HPDE6-E6E7 (cell line): ENCODE measurements at regions not wholly inside any gene's neighbourhood (a gene's known extent, or its start where the extent isn't known, plus 50 kb on each side); places are given as distances from the start of the nearest gene placed in this dataset.

ENCODE experiments used
- DNase-seq: peaks from one replicate; pipeline ENCODE4 v3.0.0; 2011; ENCODE audit warnings: missing footprints; ENCODE audit errors: extremely low spot score

DNA sequence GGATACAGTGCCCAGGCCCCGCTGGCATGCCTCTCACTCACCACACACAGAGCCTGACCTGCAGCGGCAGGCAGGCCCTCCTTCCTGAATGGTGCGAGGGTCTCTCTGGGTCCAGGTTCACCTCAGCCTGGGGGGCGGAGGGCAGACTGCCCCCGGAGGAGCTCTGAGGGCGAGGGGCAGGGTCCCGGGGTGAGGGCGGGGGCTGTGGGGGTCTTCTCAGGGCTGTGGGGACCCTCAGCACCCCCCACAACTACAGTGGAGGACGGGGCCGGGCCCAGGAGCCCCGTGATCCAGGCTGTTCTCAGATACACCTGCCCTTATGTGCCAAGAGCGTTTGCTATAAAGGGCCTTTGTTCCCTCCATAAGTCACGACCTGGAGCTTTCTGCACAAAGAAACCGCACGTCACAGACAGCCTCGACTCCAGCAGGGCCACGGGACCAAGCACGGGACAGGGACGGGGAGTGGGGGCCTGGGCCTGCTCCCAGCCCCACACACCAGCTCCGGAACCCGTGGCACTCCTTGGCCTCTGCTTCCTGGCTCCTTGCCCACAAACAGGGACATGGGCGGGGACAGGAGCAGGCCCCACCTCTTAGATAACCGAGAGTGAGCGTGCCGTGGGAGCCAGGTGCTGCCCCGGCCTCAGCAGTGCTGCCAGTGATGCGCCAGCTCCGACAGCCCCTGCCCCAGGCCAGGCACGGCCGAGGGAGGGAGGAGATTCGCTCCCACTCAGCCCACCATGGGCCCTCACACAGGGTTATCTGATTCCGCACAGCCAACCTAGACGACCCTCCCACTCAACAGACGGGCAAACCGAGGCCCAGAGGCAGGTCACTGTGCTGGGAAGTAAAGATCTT is 101.9 kb downstream of the RFLNA start:
- no peak for DNase-seq

DNA sequence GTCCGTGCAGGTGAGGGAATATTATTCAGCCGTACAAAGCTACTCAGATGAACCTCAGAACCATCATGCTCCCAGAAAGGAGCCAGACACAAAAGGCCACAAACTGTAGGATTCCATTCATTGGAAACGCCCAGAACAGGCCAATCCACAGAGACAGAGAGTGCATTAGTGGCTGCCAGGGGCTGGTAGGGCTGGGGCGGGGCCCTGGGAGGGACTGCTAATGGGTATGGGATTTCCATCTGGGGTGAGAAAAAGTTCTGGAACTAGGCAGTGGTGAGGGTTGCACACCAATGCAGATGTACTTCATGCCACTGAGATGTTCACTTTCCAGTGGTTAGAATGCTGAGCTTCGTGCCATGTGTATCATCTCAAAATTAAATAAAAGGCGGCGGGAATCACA is 101.1 kb downstream of the RFLNA start:
- no peak for DNase-seq

DNA sequence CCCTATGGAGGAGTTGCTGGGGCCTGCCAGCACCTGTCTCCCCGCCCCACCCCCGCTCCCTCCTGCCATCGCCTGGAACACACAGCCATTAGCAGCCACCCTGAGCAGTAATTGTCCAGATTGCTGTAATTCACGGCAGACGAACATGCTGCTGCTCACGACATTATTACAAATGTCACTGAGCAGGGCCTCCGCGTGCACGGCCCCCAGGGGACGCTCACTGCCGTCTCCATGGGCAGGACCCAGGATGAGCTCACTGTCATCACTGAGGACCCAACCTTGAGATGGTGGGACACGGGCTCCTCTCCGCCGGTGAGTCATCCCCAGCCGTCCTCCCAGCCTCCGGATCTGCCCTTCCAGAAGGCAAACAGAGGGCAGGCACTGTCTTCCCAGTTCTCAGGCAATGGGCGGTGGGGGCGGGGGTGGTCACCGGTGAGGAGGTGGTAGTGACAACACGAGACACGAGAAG is 100.4 kb downstream of the RFLNA start:
- no peak for DNase-seq

DNA sequence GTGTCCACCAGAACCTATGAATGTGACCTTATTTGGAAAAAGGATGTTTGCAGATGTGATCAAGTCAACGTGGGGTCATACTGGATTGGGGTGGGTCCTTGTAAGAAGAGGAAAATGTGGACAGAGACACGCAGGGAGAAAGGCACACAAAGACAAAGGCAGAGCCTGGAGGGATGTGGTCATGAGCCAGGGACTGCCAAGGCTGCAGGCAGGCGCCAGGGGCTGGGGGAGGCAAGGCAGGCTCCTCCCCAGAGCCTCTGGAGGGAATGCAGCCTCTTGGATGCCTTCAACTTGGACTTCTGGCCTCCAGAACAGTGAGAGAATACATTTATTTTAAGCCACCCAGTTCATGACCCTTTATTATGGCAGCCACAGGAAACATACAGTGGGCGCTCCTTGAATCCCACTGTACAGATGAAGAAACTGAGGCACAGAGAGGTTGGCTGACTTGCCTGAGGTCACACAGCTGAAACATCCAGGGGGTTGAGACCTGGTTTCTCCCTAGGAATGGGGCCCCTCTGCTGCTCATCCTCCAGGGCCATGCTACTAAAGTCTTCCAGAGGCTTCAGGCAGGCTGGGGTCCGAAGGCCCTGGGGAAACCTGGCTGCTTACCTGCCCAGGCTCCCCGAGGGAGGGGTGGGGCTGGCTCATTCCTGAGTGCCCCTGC is 99.7 kb downstream of the RFLNA start:
- DNase-seq = no peak

DNA sequence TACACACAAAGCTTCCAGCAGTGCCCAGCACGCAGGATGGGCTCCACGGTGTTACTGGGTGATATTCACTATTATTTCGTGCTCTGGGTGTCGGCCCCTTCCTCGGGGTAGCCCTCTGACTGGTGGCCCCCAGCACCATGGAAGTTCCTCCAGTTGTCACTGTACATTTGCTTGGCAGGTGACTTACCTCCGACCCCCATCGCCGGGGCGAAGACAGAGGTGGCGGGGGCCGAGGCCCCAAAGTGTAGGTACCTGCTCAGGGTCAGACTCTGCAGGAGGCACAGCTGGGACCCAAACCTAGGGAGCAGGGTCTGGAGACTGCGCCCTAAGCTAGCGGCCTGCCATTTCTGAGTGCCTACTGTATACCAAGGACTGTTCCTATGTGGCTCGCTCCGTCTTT is 98.9 kb downstream of the RFLNA start:
- DNase-seq = no peak

DNA sequence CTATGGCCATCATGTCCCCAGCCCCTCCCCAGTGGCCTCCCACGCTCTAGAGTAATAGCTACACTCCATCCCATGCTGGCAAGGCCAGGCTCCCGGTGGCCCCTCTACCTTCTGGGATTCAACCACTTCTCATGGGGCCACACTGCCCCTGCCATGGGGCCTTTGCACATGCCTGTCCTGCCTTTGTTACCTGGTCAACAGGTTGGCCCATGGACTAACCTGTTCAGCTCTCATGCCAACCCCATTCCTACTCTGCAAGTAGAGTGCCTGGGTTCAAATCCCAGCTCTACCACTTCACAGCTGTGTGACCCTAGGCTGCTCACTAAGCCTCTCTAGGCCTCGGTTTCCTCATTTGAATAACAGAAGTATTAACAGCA is 98.5 kb downstream of the RFLNA start:
- no peak for DNase-seq

DNA sequence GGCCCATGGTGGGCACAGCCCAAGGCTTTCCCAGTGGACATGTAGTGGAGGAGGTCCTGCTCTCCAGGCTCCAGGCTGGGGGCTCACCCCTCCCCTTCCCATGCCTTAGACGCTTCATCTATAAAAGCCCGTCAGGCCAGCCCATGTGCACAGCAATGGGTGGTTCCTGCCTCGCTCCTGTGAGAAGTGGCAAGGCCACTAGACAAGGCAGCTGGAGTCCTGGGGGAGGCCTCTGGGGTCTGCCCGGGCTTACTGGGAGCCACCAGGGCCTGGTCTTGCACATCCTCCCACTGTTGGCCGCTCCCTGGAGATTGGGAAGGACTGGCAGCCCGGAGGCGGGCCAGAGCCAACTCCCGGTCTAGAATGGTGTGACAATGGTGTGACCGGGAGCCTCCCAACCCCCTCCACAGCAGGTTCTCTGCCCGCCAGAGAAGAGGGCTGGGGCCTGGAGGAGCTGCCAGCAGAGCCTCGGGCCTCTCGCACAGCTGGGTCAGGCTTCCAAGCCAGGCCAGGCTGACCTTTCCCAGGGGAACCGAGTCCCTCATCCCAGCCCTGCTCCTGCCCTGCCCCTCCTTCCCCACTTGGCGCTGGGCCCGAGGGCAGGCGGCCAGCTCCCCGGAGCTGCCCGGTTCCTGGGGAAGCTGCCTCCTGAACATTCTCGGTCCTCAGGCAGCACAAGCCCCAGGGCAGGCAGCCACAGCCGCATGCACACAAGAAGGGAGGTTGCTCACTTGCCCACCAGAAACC is 97.9 kb downstream of the RFLNA start:
- DNase-seq = no peak

DNA sequence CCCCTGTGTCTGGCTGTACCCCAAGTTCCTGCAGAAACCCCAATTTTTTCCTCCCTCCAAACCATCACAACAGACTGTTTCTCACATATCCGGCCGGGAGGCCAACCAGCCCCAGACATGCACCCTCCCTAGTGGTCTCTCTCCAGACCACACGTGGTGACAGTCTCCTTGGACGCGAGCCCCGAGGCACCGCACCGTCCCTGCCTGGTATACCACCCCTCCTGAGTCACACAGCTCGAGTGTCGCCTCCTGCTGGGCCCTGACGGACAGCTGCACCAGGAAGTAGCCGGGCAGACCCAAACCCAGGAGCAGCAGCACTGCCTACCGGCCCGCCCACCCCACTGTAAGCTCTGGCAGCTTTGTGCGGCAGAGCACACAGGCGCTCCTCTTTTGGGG is 97.4 kb downstream of the RFLNA start:
- no peak for DNase-seq

DNA sequence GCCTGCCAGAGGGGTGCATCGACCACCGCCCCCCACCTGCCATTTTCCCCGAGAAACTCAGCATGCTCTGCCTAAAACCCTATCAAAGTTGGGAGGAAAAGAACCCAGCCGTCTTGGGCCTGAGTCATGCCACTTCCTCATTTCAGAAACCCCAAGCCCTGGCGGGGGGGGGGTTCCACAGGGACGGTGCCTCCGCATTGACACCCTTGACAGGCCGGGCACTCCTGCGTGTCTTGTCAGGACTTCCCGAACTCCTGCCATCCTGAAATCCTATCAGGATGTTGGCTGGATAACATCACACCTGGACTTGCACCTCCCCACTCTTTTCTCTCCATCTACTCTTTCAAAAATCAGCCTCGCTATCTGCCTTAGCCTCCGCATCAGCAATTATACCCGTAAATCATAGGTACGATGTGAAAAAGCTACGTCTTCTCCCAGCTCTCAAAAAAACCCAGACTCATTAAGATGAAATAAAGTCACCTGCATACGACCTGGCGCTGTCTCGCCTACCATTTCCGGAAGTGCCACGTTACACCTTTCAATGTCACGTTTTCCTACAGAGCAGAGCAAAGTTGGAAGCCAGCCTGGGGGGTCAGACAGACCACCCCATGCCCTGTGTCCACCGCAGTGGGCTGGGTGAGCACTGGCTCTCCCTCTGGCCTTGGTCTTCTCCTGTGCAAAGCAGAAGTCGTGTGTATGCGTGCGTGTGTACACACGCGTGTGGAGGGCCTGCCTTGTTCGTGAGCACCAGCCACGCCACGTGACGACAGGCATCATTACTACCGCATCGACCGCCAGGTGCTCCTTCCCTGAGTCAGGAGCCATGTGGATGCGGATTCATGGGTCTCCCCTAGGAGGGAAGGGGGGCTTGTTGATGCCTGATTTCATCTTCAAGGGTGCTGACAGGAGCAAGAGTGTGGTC is 96.7 kb downstream of the RFLNA start:
- DNase-seq = peak; percentile 81

DNA sequence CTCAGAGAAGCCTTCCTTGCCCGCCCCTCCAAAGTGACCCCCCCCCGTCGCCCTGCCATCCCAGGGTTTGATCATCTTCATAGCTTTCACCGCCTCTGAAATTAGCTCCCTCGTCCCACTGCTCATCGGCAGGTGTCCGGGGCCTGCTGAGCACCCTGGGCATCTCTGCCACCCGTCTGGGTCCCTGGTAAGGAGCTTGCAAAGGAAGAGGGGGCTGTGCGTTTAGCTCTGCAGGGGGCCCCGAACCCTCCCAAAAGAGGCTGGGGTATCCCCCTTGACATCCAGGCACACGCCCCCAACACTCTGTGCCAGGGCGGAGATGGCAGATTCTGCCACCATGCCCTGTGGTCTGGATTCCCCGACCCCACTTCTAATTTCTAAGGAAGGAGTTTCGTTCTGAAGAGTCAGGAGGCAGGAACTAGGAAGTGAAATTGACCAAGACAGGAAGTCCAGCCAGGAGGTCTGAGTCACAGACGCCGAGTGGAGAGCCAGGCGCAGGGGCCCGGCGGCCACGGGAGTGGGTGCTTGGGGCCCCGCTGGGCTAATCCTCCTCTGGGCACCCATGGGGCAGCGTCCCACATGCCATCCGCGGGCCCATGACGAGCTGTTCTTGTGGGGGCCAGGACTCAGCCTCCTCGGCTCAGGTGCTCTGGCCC is 95.7 kb downstream of the RFLNA start:
- DNase-seq = peak; percentile 66

DNA sequence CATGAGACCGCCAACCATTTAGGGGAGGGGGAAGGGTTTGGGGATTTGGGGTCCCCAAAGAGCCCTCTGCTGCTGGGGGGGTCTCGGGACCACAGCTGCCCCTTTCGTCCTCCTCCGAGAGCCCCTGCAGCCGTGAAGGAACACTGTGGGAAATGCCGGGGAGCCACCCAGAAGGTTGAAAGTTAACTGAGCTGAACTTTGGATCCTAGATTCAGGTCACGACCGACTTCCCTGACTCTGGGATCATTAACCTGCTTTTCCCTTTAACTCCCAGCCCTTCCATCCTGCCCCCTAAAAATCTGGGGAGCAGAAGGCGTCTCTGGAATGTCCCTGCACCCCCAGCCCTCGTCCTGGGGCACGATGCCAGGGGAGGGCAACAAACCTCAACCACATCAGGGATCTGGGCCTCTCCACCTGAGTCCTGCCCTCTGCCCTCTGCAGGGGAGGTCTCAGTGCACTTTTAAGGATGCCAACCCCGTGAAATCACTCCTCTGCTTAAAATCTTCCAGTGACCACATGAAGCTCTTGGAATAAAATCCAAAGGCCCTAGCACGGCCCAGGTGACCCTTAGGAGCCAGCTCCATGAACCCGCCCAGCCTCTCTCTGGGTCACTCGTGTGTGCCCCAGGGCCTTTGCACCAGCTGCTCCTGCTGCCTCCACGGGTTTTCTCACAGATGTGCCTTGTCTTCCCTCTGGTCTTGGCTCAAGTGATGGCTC is 95.0 kb downstream of the RFLNA start:
- no peak for DNase-seq

DNA sequence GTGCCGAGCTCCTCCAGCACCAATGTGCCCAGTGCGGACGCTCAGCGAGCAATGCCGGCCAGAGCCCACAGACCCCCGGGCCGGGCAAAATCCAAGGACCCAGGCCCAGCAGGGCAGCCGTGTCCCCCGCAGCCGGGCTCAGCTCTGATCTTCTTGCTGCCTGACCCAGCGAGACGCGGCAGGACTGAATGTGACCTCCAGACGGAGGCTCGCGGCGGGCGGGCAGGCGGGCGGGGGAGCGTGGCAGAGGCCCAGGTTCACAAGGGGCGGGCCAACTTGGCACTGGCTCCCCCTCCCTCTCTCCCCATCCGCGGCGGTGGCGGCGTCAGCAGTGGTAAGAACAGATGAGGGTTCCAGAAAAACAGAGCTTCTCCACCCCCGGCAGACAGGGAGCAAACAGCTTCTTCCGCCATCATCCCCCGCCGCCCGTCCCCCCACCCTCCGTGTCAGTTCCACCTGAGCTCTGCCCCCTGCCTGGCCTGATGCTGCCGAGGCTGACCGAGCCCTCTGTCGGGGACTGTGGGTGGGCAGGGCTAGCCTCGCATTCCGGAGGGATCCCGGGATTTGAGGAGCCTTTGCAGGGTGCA is 94.3 kb downstream of the RFLNA start:
- DNase-seq = no peak

DNA sequence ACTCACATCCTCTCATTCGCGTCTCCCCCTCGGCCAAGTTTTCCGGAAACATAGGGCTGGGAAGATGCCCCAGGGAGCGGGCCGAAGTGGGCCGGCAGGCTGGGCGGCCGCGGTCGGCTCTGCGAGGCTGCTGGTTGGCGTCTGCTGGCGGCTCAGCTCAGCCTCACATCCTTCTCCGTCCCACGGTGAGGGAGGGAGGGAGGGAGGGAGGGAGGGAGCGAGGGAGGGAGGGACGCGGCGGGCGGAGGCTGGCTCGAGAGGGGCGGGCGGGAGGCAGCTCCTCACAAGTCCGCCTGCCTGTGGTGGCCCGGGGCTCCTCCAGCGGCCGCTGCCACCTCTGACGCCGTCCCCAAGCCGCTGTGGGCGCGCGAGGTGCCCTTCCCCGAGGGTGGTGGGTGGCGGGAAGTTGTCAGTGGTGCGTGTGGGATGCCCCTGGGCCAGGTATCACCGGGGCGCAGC is 93.8 kb downstream of the RFLNA start:
- DNase-seq = peak; percentile 58

DNA sequence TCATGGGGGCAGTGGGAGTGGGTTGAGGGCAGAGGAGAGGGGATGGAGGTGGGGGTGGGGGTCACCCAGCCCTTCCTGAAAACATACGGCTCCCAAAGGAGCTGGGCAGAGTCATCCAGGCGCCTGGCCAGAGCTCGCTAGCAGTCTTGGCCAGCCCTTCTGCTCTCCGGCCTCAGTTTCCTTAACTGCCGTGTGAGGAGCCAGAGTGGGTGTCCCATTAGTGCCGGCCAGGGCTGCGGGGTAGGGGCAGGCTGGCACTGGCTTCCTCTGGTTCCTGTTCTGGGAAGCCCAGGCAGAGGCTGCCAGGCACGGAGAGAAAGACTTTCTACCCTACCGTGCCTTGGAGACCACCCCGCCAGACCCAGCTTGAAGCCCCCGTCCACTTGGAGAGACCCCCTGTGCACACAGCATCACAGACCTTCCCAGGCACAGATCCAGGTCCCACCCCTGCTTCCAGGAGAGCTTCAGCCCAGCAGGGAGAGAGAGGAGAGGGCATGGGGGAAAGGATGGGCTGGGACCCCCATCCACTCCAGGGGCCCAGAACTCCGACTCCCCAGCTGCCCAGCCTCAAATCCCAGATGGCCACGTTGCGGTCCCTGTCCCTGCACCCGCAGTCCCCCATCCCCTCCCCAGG is 93.3 kb downstream of the RFLNA start:
- DNase-seq = no peak

DNA sequence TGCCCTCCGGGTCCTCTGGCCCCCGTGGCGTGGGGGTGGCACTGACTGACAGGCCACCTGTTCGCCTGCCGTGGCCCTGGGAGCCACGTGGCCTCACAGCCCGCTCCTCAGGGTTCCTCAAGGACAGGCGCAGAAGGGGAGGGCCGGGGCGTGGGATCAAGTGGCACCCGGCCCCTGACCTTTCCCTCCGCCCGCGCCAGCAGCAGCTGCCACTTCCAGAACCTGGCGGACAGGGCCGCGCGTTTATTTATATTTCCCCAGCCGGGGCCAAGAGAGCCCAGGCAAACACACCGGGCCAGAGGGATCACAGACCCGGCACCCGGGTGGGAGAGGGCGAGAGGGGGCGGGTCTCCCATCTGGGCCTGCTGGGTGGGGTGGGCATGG is 92.6 kb downstream of the RFLNA start:
- no peak for DNase-seq

DNA sequence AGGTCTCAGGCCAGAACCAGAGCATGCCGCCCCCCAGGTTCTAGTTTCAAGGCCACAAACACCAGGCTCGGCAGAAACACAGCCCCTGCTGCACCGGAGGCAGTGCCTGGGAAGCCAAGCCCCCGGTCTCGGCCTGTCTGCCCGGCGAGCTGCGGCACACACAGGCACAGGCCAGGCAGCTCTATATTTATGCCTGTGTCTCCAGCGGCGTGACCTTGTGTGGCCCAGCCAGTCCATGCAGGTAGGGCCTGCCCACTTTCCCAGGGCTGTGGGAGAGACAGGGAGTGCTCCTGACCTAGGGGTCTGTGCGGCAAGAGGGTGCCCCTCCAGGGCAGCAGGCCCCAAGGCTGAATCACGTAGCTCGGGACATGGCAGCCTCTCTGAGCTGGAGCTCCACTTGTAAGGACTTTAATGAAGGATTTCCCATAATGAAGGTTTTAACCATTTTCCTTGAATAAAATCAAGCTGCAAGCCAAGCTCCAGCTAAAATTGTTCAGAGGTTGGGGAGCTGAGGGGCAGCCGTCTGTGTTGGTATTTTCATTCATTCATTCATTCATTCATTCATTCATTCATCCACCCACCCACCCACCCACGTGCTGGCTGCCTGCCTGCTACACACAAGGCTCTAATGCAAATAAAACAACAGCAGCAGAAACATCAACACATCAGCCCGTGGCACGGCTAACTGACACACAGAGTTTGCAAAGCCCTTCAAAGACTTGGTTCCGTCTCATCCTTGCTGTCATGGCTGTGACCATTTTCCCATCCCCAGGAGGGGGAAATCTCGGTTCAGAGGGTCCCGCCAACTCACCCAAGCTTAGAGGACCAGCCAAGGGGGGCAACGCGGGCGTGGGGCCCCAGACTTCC is 92.0 kb downstream of the RFLNA start:
- DNase-seq = no peak

DNA sequence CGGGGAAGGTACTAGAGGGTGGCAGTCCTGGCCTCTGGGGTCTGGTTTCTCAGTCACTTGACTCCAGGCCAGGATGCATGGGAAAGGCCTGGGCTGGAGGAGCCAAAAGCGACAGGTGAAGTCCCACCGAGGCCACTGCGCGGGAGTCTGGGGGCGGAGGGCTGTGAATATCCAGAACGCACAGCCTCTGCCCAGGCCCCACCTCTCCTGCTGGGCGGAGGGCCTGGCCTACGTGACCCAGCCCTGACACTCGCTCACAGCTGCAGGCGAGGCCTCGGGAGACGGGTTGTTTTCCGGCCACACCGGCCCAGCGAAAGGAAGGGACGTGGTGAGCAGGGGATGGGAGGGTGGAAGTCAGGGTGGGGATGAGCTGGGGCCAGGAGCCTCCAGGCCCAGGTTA is 91.2 kb downstream of the RFLNA start:
- DNase-seq = no peak

DNA sequence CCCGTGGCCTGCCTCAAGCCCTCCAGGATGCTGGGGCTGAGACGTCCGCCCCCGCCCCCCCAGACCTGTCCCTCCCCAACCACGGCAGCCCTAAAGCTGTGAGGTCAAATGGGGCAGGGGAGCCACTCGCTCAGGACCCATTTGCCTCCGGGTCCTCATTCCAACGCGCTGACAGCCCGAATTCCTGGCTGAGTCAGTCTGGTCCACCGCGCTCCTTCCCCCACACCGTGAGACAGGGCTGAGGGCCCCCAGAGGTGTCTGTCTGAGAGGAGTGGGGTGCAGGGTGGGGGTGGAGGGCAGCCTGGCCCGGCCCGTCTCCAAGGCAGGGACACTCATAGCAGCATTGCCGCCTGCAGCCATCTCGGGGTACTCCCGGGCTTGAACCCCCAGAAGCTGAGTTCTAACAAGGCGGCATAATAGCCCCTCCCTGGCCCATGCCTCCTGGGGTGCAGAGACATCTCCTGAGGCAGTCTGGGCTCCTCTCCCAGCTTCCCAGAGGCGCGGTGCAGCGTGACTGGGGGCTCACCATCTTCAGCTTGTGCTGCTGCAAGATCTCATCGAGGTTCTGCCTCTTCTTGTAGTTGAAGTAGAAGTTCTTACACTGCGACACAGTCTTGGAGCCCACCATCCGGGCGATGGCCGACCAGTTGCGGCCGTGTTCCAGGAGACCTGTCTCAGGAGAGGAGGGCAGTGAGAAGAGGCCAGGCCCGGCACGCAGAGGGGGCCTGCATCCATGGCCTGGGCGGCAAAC is 90.5 kb downstream of the RFLNA start:
- DNase-seq = peak; percentile 75
